DMS79 (cell line): ENCODE measurements at regions not wholly inside any gene's neighbourhood (a gene's known extent, or its start where the extent isn't known, plus 50 kb on each side); places are given as distances from the start of the nearest gene placed in this dataset.

Source experiments
- DNase-seq: peaks from one replicate; lab custom pipeline; 2025; lab: John Stamatoyannopoulos, UW

- no peak for DNase-seq
Observed at GRCh38 chr21:38658511-38658910, 147.2 kb upstream of the ETS2 start.

- no peak for DNase-seq
Observed at GRCh38 chr21:38659936-38660332, 145.8 kb upstream of the ETS2 start.

- DNase-seq: no peak
Observed at GRCh38 chr21:38660333-38661196, 145.2 kb upstream of the ETS2 start.

GRCh38 chr21:38661197-38661871 is 144.4 kb upstream of the ETS2 start:
- no peak for DNase-seq

GRCh38 chr21:38661889-38662568 is 143.7 kb upstream of the ETS2 start:
- no peak for DNase-seq

GRCh38 chr21:38663282-38663681 is 142.4 kb upstream of the ETS2 start:
- DNase-seq: no peak

GRCh38 chr21:38664315-38664714 is 141.4 kb upstream of the ETS2 start:
- DNase-seq: no peak

- no peak for DNase-seq
Observed at GRCh38 chr21:38664841-38665240, 140.9 kb upstream of the ETS2 start.

- no peak for DNase-seq
Observed at GRCh38 chr21:38667291-38667870, 138.3 kb upstream of the ETS2 start.

- no peak for DNase-seq
Observed at GRCh38 chr21:38668067-38668466, 137.7 kb upstream of the ETS2 start.

- DNase-seq: no peak
Observed at GRCh38 chr21:38668541-38668940, 137.2 kb upstream of the ETS2 start.

- DNase-seq: no peak
Observed at GRCh38 chr21:38669186-38669585, 136.5 kb upstream of the ETS2 start.

- no peak for DNase-seq
Observed at GRCh38 chr21:38670861-38671260, 134.9 kb upstream of the ETS2 start.

GRCh38 chr21:38671773-38672172 is 134.0 kb upstream of the ETS2 start:
- DNase-seq: no peak

GRCh38 chr21:38675182-38675824 is 130.4 kb upstream of the ETS2 start:
- no peak for DNase-seq

- DNase-seq: no peak
Observed at GRCh38 chr21:38678827-38679226, 126.9 kb upstream of the ETS2 start.

- no peak for DNase-seq
Observed at GRCh38 chr21:38679534-38679933, 126.2 kb upstream of the ETS2 start.

GRCh38 chr21:38680401-38680800 is 125.3 kb upstream of the ETS2 start:
- no peak for DNase-seq

- DNase-seq: no peak
Observed at GRCh38 chr21:38683222-38683621, 122.5 kb upstream of the ETS2 start.

- DNase-seq: no peak
Observed at GRCh38 chr21:38688068-38688467, 117.7 kb upstream of the ETS2 start.

- no peak for DNase-seq
Observed at GRCh38 chr21:38691631-38692030, 114.1 kb upstream of the ETS2 start.

- DNase-seq: no peak
Observed at GRCh38 chr21:38696579-38696978, 109.2 kb upstream of the ETS2 start.
